H54 (cell line): ENCODE measurements at regions not wholly inside any gene's neighbourhood (a gene's known extent, or its start where the extent isn't known, plus 50 kb on each side); places are given as distances from the start of the nearest gene placed in this dataset.

ENCODE experiments used
- DNase-seq: peaks from one replicate; pipeline ENCODE4 v3.0.0; 2011; ENCODE audit warnings: low spot score, mixed read lengths; ENCODE audit not compliant: insufficient read length
- FAIRE-seq: peaks from 3 replicates; lab custom pipeline; 2011; peaks lifted over from hg19 to GRCh38; lab: Jason Lieb, UNC
- POLR2A ChIP-seq: IDR thresholded peaks from 2 replicates; pipeline ENCODE4 v1.6.1; 2011; ENCODE audit warnings: low read depth, mild to moderate bottlenecking, low read length

DNA sequence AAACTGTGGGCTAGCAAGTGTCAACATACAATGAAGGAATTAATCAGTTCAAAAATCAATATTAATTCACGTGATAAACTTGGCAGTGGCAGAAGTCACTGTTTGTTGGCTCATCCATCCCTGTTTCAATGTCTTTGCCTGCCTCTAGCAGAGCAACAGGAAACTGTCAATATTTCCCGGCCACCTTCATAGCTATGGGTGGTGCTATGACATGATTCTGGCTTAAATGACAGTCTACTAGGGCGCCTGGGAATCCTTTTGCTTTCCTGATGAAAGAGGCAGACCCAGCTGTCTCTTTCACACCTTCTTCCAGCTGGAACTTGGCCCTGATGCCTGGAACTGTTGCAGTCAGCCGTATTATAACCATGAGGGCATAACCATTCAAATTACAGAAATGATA lies 72.1 kb upstream of the DNAH5 start:
- FAIRE-seq (no peak), DNase-seq (no peak)
- TF ChIP-seq POLR2A: no peak

DNA sequence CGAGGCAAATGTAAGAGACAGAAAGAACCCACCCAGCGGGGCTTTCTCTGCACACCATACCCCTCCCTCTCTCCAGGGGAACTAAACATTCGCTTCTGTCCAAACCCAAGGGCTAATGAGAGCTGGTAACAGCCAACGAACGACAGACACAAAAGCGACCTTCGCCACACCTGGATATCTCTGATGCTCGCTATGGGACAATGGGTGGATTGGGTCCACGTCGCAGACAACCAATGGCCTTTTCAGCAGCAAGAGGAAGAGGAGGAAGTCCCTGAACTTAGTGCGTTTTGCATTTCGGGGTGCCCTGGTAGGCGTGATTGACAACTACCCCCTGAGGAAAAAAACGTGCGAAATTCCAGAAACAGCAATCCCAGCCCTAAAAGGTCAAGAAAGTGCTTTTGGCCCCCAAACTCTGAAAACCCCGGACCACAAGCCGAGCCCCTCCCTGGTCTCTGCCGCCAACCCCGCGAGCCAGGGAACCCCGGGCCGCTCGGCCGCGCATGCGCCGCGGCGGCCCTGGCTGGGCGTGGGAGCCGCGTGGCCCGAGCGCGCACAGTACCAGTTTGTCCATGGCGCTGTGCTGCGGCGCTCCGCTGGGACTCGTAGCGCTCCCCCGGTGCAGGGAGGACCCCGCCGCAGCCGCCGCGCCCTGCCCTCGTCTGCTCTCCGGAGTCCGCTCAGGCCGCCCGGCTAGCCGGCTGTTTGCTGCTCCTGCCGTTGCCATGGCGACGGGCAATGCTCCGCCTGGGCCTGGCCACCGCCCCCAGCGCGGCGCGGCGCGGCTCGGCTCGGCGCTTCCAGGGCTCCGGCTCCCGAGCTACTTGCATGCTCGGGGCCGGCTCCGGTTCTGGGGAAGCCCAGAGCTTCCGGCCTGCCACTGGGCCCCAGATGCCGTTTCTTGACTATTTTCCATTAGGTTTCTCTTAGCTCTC lies 66.9 kb upstream of the DNAH5 start:
- DNase-seq: peak; percentile 94
- peak; percentile 80 for FAIRE-seq
- peak; percentile 70 for TF ChIP-seq POLR2A

DNA sequence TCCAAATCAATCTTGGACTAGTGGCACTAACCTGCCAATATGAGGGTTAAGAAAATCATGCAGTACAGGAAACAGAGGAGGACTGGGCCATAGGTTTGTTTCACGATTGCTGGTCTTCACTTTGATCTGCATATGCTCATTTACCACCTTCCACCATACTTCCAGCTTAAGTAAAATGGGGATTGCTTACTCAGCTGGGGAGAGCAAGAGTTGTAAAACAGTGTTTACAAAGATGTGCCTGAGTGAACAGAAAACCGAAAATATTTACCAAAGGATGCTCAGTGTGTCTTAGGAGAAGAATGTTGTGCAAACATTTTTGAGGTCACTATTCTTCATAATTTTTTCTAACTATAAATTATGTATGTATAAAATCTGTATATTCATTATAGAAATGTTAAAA lies 65.1 kb upstream of the DNAH5 start:
- no peak for FAIRE-seq
- TF ChIP-seq POLR2A: no peak
- no peak for DNase-seq

DNA sequence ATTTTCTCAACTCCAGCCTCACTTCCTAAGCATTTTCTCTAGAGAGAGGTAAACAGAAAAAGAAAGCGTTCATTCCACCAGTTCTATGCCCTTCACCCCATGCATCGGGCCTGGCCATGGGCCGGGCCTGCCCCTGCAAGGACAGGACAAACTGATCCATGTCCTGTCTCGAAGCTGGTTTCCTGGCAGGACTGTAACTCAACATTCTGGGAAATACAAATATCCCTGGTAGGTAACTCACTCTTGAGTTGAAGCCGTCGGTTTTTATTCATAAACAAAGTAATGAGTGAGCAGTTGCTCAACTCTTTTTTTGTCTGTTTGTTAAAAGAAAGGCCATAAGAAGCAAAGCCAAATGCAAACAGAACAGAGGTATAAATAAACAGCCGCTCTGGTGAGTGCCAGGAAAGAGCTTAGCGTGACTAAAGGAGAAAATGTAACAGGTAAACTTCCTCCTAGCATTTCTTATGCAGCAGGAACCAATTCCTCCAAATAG lies 64.4 kb upstream of the DNAH5 start:
- no peak for FAIRE-seq
- no peak for TF ChIP-seq POLR2A
- DNase-seq: no peak

DNA sequence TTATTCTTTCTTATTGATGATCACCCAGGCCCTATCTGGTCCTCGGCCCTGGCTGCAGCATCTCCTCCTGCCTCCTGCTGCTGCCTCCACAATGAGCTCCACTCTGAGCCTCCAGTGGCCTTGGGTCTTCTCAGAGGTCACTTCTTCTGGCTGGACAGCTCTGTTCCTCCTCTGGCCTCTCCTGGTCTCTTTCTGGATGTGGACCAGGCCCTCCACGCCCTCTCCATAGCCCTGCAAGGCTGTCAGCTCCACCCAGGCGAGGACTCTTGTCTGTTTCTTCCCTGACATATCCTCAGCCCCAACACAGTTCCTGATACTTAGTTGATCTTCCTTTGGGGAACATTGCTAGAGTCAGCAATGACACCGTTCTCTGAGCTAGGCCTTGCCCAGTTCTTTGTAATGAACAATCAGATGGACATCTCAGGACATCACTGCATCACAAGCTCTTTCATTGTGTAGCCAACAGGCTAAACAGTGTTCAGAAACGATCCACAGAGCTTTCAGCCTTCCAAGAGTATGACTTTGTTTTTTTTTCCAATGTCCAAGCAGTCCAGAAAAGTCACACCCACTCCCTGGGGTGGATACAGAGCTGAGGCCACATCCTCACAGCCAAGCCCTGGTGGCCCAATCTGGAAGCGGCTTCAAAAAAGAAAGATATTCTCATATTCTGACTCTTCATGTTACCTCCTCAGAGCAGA lies 62.5 kb upstream of the DNAH5 start:
- FAIRE-seq (peak; percentile 52), DNase-seq (no peak)
- no peak for TF ChIP-seq POLR2A

DNA sequence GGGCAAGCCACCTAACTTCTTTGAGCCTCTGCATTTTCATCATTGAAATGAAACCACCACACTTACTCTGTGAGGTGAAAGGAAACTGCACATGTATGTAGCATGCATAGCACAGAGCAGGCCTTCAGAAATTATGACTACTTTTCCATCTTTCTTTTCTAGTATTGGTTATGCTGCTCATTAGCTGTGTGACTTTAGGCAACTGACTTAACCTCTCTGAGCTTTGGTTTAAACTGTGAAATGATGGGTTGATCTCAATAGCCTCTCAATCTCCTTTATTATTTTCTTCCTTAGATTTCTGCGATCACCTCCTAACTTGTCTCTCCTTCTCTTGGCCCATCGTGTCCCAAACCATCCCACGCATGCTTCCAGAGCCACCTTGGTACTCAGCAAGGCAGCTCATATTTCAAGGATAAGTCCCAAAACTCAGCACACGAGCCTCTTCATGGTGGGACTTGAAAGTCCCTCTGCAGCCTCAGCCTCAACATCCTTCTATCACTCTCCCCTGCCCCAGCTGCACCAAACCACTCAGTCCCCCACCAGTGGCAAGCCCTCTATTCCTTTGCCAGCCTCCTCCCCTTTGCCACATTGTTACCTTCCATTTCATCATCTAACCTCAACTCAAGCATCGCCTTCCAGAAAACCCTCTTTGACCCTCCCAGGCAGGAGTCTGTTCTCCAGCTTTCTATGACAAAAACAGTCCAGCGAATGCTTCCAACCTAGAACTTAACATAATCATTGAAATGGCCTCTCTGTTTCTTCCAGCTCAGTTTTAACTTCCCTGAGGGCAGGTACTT lies 60.3 kb upstream of the DNAH5 start:
- no peak for FAIRE-seq

DNA sequence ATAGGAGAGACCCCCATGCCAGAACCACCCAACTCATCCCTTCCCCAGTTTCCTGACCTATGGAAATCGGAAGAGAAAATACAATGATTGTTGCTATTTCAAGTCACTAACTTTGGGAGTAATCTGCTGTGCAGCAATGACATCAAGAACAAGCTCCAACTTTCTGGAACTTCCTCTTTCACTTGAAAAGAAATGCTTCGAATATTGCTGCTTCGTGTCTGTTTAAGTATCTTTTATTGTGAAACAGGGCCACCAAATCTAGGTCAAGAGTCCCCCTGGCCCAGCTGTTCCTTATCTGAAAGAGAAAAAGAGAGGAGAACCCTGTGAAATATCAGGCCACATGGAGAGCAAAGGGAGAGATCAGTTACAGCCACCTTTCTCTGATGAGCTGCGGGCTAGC lies 59.4 kb upstream of the DNAH5 start:
- no peak for FAIRE-seq
- no peak for TF ChIP-seq POLR2A
- DNase-seq: no peak

More for the DNA sequence above, 60.3 kb upstream of the DNAH5 start:
- DNase-seq: no peak
- TF ChIP-seq POLR2A: no peak

DNA sequence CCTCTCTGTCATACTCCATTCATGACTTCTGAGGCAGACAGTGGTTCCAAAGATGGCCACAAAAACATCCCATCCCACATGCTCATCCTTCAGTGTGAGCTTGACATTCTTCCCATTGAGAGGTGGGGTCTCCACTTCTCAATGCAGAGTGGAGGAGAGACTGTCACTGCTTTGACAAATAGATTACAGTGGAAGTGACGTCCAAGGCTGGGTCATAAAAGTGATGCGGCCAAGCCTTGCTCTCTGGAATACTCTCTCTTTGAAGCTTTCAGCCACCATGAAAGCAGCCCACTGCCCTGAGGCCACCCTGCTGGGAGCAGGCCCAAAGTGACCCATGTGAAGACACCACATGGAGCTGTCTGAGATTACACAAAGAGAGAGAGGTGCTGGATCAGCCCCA lies 59.0 kb upstream of the DNAH5 start:
- no peak for DNase-seq
- no peak for TF ChIP-seq POLR2A
- FAIRE-seq: no peak

DNA sequence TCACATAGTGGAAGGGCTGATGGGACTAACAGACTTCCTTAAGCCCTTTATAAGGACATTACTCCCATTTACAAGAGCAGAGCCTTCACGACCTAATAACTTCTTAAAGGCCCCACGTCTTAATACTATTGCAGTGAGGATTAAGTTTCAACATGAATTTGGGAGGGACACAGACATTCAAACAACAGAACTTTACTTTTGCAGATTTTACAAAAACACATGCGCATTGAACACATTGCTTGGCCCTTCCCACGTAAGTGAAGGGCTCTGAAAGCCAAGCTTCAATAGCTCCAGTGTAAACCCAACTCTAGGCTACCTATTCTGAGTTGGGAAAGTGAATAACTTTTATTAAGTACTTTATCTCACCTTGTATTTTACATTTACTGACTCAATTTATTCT lies 53.8 kb upstream of the DNAH5 start:
- DNase-seq: no peak
- no peak for FAIRE-seq
- no peak for TF ChIP-seq POLR2A

DNA sequence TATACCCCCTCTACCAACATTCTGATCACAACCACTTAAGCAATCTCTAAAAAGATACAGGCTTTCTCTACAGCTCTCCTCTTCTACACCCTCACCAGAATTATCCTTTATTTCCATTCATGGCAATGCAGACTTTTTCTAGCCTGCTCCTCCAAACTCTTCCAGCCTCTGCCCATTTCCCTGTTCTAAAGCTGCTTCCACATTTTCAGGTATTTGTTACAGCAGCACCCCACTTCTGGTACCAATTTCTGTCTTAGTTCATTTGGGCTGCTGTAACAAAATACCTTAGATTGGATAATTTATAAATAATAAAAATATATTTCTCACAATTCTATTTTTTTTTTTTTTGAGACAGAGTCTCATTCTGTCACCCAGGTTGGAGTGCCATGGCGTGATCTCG lies 53.0 kb upstream of the DNAH5 start:
- no peak for FAIRE-seq
- no peak for DNase-seq
- no peak for TF ChIP-seq POLR2A

DNA sequence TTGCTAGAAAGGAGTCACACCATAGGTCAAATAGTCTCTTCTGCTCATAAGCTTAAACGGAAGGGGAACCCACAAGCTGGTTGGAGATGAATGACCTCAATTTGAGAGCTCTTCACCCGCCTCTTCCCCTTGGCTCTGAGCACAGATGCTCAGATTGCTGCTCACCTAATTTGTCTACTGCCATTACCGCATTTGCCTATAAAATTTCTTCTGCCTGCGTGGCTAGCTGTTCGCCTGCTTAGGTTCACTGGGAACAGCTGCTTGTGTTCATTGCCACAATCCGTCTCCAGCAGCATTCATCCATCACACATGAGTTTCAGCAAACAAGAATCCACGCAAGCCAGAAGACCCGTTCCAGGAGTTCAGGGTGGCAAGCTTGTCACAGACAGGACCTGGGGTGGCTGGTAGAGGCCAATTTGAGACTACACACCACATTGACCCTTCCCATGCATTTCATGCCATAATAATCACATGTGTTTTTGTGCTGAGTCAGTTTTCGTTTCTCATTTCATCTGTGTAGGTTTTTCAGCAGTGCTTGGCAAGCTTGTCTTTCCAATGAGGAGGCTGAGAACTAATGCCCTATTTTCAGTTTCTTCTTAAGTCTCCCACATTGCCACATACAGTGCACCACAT lies 50.2 kb upstream of the DNAH5 start:
- DNase-seq: no peak
- FAIRE-seq: no peak
- no peak for TF ChIP-seq POLR2A
